ENCODE measurements at regions not wholly inside any gene's neighbourhood (a gene's known extent, or its start where the extent isn't known, plus 50 kb on each side); places are given as distances from the start of the nearest gene placed in this dataset.

DNA sequence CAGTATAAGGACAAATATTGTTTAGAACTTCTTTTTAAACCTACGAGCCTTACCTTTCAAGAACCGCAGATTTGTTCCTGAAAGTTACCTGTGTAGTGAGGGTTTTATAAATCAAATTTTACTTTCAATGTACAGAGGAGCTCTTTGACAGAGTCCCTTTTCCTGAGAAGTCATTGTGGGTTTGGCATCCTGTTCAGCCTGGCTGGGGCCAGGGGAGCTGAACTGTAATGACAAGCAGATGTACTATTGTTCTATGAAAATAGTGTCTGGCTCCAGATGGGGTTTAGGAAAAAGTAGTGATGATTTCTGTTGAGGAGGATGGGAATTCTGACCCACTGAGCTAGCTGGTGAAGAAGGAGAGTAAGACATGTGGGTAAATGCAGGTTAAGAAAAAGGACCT, 196.2 kb upstream of the PGRMC2 start:
- no peaks in the 10 kb centered on the region for H4K20me1 ChIP-seq (ENCODE audit: insufficient read depth, low read length)

DNA sequence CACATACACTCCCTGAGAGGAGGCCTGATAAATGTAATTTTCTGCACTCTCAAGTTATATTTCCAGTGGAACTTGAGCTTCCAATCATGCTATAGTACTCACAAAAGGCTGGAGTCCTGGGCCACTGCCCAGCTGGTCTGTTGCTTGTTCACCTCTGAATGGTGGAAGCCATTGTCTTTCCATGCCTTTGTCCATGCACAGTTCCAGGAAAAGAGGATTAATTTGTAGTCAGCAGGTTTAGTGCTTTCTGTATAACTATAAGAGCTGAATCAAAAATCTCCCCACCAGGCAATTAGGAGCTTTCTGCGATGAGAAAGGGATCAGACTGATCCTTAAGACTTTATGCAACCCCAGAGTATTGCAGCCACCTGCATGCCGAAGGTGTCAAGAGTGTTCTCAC, 195.4 kb upstream of the PGRMC2 start:
- Histone ChIP-seq H3K4me1 (ENCODE audit: insufficient read depth, low read length) (no peaks in the 10 kb centered on the region), H2AFZ (ENCODE audit: low read length) (no peak overlapping the region), H3K9ac (ENCODE audit: insufficient read depth, low read depth, low read length) (no peak overlapping the region), H3K27me3 (ENCODE audit: control insufficient read depth in 1 of 2, insufficient read depth in 2 of 2, low read length in 2 of 2) (no peaks in the 10 kb centered on the region), H3K79me2 (ENCODE audit: insufficient read depth, low read length) (no peaks in the 10 kb centered on the region), H3K36me3 (replicated peaks in 1 of 2; ENCODE audit: control insufficient read depth in 1 of 2, insufficient read depth in 2 of 2, low read length in 2 of 2) (no peaks in the 10 kb centered on the region), H3K4me3 (replicated peaks in 1 of 3; ENCODE audit: insufficient read depth in 1 of 3, low read depth in 2 of 3, low read length in 3 of 3) (no peak overlapping the region), H3K9me3 (ENCODE audit: low read length) (no peaks in the 10 kb centered on the region), H3K4me2 (ENCODE audit: low read depth, low read length) (no peak overlapping the region), H3K27ac (ENCODE audit: extremely low read length, insufficient read depth, low read length) (no peak overlapping the region), H4K20me1 (ENCODE audit: insufficient read depth, low read length) (no peaks in the 10 kb centered on the region)
- intact Hi-C loops (cut with micrococcal nuclease; ENCODE audit: unreplicated experiment): no loop called here
- WGBS (ENCODE audit: low lambda C conversion rate): 60% methylated on average over 2 of the region's 2 CpGs
- BruUV-seq (replicated peaks): no TSS peak
- ChIA-PET POLR2A (no interaction called here), CTCF (ENCODE audit: low intra/inter-chr PET ratio, low total read pairs) (no interaction called here)
- in situ Hi-C loops (cut with HindIII; ENCODE audit: extremely low pct_ligation_motif_present, low pct_unique_long_range_greater_than_20kb): no loop called here
- DNase-seq (ENCODE audit: low spot score) (no peak), ATAC-seq (no peak), FAIRE-seq (no peak)
- TF ChIP-seq, protein P1, sequence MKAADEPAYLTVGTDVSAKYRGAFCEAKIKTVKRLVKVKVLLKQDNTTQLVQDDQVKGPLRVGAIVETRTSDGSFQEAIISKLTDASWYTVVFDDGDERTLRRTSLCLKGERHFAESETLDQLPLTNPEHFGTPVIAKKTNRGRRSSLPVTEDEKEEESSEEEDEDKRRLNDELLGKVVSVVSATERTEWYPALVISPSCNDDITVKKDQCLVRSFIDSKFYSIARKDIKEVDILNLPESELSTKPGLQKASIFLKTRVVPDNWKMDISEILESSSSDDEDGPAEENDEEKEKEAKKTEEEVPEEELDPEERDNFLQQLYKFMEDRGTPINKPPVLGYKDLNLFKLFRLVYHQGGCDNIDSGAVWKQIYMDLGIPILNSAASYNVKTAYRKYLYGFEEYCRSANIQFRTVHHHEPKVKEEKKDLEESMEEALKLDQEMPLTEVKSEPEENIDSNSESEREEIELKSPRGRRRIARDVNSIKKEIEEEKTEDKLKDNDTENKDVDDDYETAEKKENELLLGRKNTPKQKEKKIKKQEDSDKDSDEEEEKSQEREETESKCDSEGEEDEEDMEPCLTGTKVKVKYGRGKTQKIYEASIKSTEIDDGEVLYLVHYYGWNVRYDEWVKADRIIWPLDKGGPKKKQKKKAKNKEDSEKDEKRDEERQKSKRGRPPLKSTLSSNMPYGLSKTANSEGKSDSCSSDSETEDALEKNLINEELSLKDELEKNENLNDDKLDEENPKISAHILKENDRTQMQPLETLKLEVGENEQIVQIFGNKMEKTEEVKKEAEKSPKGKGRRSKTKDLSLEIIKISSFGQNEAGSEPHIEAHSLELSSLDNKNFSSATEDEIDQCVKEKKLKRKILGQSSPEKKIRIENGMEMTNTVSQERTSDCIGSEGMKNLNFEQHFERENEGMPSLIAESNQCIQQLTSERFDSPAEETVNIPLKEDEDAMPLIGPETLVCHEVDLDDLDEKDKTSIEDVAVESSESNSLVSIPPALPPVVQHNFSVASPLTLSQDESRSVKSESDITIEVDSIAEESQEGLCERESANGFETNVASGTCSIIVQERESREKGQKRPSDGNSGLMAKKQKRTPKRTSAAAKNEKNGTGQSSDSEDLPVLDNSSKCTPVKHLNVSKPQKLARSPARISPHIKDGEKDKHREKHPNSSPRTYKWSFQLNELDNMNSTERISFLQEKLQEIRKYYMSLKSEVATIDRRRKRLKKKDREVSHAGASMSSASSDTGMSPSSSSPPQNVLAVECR (CRISPR knock-in tag; IDR thresholded peaks at IDR 0.05; ENCODE audit: borderline replicate concordance): no peak
- TF ChIP-seq, protein P2, sequence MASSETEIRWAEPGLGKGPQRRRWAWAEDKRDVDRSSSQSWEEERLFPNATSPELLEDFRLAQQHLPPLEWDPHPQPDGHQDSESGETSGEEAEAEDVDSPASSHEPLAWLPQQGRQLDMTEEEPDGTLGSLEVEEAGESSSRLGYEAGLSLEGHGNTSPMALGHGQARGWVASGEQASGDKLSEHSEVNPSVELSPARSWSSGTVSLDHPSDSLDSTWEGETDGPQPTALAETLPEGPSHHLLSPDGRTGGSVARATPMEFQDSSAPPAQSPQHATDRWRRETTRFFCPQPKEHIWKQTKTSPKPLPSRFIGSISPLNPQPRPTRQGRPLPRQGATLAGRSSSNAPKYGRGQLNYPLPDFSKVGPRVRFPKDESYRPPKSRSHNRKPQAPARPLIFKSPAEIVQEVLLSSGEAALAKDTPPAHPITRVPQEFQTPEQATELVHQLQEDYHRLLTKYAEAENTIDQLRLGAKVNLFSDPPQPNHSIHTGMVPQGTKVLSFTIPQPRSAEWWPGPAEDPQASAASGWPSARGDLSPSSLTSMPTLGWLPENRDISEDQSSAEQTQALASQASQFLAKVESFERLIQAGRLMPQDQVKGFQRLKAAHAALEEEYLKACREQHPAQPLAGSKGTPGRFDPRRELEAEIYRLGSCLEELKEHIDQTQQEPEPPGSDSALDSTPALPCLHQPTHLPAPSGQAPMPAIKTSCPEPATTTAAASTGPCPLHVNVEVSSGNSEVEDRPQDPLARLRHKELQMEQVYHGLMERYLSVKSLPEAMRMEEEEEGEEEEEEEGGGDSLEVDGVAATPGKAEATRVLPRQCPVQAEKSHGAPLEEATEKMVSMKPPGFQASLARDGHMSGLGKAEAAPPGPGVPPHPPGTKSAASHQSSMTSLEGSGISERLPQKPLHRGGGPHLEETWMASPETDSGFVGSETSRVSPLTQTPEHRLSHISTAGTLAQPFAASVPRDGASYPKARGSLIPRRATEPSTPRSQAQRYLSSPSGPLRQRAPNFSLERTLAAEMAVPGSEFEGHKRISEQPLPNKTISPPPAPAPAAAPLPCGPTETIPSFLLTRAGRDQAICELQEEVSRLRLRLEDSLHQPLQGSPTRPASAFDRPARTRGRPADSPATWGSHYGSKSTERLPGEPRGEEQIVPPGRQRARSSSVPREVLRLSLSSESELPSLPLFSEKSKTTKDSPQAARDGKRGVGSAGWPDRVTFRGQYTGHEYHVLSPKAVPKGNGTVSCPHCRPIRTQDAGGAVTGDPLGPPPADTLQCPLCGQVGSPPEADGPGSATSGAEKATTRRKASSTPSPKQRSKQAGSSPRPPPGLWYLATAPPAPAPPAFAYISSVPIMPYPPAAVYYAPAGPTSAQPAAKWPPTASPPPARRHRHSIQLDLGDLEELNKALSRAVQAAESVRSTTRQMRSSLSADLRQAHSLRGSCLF (CRISPR knock-in tag; IDR thresholded peaks at IDR 0.05; ENCODE audit: borderline replicate concordance): no peak
- TF ChIP-seq, protein P3, sequence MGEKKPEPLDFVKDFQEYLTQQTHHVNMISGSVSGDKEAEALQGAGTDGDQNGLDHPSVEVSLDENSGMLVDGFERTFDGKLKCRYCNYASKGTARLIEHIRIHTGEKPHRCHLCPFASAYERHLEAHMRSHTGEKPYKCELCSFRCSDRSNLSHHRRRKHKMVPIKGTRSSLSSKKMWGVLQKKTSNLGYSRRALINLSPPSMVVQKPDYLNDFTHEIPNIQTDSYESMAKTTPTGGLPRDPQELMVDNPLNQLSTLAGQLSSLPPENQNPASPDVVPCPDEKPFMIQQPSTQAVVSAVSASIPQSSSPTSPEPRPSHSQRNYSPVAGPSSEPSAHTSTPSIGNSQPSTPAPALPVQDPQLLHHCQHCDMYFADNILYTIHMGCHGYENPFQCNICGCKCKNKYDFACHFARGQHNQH (CRISPR knock-in tag; IDR thresholded peaks at IDR 0.05): no peak
- TF ChIP-seq ZNF10 (CRISPR knock-in tag; IDR thresholded peaks at IDR 0.05; ENCODE audit: borderline replicate concordance, low read depth): no peak
- TF ChIP-seq, protein P4, sequence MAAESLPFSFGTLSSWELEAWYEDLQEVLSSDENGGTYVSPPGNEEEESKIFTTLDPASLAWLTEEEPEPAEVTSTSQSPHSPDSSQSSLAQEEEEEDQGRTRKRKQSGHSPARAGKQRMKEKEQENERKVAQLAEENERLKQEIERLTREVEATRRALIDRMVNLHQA (CRISPR knock-in tag; IDR thresholded peaks at IDR 0.05): no peak
- TF ChIP-seq HNRNPH1 (optimal IDR thresholded peaks at IDR 0.05; ENCODE audit: low read depth, low read length): no peak

More for the DNA sequence above, 196.2 kb upstream of the PGRMC2 start:
- H3K27me3 ChIP-seq (ENCODE audit: control insufficient read depth in 1 of 2, insufficient read depth in 2 of 2, low read length in 2 of 2): no peaks in the 10 kb centered on the region
- POLR2A ChIA-PET: no interaction called here
- no peak overlapping the region for H3K4me3 ChIP-seq (replicated peaks in 1 of 3; ENCODE audit: insufficient read depth in 1 of 3, low read depth in 2 of 3, low read length in 3 of 3)
- H3K4me2 ChIP-seq (ENCODE audit: low read depth, low read length): no peak overlapping the region
- no peak for DNase-seq (ENCODE audit: low spot score)
- BruUV-seq (replicated peaks): no TSS peak
- no peaks in the 10 kb centered on the region for H3K79me2 ChIP-seq (ENCODE audit: insufficient read depth, low read length)
- CTCF ChIA-PET (ENCODE audit: low intra/inter-chr PET ratio, low total read pairs): no interaction called here
- no peaks in the 10 kb centered on the region for H3K9me3 ChIP-seq (ENCODE audit: low read length)
- no peak for TF ChIP-seq RBM39 (IDR thresholded peaks at IDR 0.05; ENCODE audit: low read depth, low read length, poor library complexity, severe bottlenecking)
- TF ChIP-seq CCDC6 (CRISPR knock-in tag; IDR thresholded peaks at IDR 0.05): no peak
- TF ChIP-seq ZNF670 (CRISPR knock-in tag; IDR thresholded peaks at IDR 0.05; ENCODE audit: borderline replicate concordance): no peak
- no peak for TF ChIP-seq TARDBP (CRISPR knock-in tag; IDR thresholded peaks at IDR 0.05)
- 41% methylated on average over 2 of the region's 2 CpGs for WGBS (ENCODE audit: low lambda C conversion rate)
- no peak for FAIRE-seq
- ATAC-seq: no peak
- H2AFZ ChIP-seq (ENCODE audit: low read length): no peak overlapping the region
- intact Hi-C loops (cut with micrococcal nuclease; ENCODE audit: unreplicated experiment): no loop called here
- no peak overlapping the region for H3K9ac ChIP-seq (ENCODE audit: insufficient read depth, low read depth, low read length)
- no peaks in the 10 kb centered on the region for H3K36me3 ChIP-seq (replicated peaks in 1 of 2; ENCODE audit: control insufficient read depth in 1 of 2, insufficient read depth in 2 of 2, low read length in 2 of 2)
- H3K27ac ChIP-seq (ENCODE audit: extremely low read length, insufficient read depth, low read length): no peak overlapping the region
- in situ Hi-C loops (cut with HindIII; ENCODE audit: extremely low pct_ligation_motif_present, low pct_unique_long_range_greater_than_20kb): no loop called here
- H3K4me1 ChIP-seq (ENCODE audit: insufficient read depth, low read length): no peaks in the 10 kb centered on the region

Measured in HepG2 (cell line).